HUES6 (cell line): ENCODE measurements at regions not wholly inside any gene's neighbourhood (a gene's known extent, or its start where the extent isn't known, plus 50 kb on each side); places are given as distances from the start of the nearest gene placed in this dataset.
"Not testable (repeated sequence)": the region's sequence is repeated elsewhere in the genome, so short reads cannot be mapped to it uniquely, and the experiment has no call there.

Experiments
- H3K27ac ChIP-seq: 2 replicates; pipeline ENCODE4 v1.7.0; 2013; ENCODE audit warnings: low read depth, mild to moderate bottlenecking, low read length, inconsistent platforms
- H3K27me3 ChIP-seq: 2 replicates; pipeline ENCODE4 v1.6.1; 2013; ENCODE audit warnings: low read length; ENCODE audit not compliant: control insufficient read depth, insufficient read depth
- H3K36me3 ChIP-seq: 2 replicates; pipeline ENCODE4 v1.6.1; 2013; ENCODE audit warnings: low read length; ENCODE audit not compliant: control insufficient read depth, insufficient read depth
- H3K4me1 ChIP-seq: 2 replicates; pipeline ENCODE4 v1.6.1; 2013; ENCODE audit warnings: low read length; ENCODE audit not compliant: control insufficient read depth, insufficient read depth
- H3K4me3 ChIP-seq: 2 replicates; pipeline ENCODE4 v1.5.1; 2013; ENCODE audit warnings: low read depth, low read length
- H3K9ac ChIP-seq: one replicate; pipeline ENCODE4 v1.6.1; 2013; ENCODE audit warnings: mild to moderate bottlenecking, low read length
- H3K9me3 ChIP-seq: 2 replicates; pipeline ENCODE4 v1.6.1; 2013; ENCODE audit warnings: low read depth, low read length; ENCODE audit not compliant: control insufficient read depth, insufficient read depth

DNA sequence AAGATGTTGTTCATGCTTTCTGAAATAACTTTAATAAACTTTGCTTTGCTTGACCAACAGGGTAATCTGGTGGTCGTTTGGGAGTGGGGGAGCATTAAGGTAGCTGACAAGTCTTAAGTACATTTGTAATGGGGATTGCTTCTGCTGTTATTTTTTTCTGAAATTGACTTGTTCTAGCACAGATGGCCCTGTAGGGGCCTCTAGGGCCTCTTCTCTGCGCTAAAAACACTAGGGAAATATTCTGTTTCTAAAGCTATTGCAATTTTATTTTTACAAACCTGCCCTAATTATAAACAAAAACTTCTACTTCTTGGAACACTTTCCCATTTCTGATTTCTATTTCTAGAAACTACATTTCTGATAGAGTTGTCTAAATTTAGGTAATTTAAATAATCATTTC is 191.3 kb upstream of the KCNJ3 start:
- H3K27ac ChIP-seq: no peak overlapping the region
- H3K27me3 ChIP-seq: no peaks in the 10 kb centered on the region
- H3K9ac ChIP-seq: no peak overlapping the region

DNA sequence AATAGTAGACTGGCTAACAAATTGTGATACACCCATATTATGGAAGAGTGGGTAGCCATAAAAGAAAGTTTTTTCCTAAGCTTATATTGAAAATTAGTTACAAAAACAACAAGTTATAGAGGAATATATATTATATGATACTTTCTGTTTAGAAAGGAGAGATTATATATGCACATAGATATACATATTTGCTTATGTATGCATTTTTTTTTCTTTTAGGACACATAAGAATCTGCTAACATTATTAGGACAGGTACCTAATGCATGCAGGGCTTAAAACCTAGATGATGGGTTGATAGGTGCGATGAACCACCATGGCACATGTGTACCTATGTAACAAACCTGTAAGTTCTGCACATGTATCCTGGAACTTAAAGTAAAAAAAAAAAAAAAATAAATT is 179.6 kb upstream of the KCNJ3 start:
- 0 out of 2 replicates have a peak, but pooled peaks cover 7% of the 10 kb centered on the region for H3K4me1 ChIP-seq
- H3K4me3 ChIP-seq: no peak overlapping the region
- H3K27ac ChIP-seq: no peak overlapping the region
- H3K9ac ChIP-seq: no peak overlapping the region
- H3K9me3 ChIP-seq: no peaks in the 10 kb centered on the region
- H3K36me3 ChIP-seq: no peaks in the 10 kb centered on the region
- H3K27me3 ChIP-seq: no peaks in the 10 kb centered on the region

More for the DNA sequence above, 191.3 kb upstream of the KCNJ3 start:
- Histone ChIP-seq H3K36me3 (no peaks in the 10 kb centered on the region), H3K9me3 (peaks cover 2% of the 10 kb centered on the region; the same call in 1 of the 2 replicates), H3K4me3 (no peak overlapping the region), H3K4me1 (no peaks in the 10 kb centered on the region)

DNA sequence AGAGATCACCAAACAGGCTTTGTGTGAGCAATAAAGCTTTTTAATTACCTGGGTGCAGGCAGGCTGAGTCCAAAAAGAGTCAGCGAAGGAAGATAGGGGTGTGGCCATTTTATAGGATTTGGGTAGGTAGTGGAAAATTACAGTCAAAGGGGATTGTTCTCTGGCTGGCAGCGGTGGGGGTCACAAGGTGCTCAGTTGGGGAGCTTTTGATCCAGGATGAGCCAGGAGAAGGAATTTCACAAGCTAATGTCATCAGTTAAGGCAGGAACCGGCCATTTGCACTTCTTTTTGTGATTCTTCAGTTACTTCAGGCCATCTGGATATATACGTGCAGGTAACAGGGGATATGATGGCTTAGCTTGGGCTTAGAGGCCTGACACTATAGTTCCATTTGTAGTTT is 177.5 kb upstream of the KCNJ3 start:
- not testable (repeated sequence) for H3K9me3 ChIP-seq, H3K4me1 ChIP-seq, H3K27ac ChIP-seq, H3K4me3 ChIP-seq, H3K36me3 ChIP-seq, H3K27me3 ChIP-seq, H3K9ac ChIP-seq

DNA sequence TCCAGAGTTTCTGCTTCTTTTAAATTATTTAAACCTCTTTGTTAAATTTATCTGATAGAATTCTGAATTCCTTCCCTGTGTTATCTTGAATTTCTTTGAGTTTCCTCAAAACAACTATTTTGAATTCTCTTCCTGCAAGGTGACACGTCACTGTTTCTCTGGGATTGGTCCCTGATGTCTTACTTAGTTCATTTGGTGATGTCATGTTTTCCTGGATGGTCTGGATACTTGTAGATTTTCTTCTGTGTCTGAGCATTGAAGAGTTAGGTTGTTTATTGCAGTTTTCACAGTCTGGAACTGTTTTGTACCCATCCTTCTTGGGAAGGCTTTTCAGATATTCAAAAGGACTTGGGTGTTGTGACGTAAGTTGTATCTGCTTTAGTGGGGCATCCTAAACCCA is 172.3 kb upstream of the KCNJ3 start:
- no peak overlapping the region for H3K4me3 ChIP-seq
- no peaks in the 10 kb centered on the region for H3K36me3 ChIP-seq
- no peaks in the 10 kb centered on the region for H3K9me3 ChIP-seq
- no peaks in the 10 kb centered on the region for H3K27me3 ChIP-seq
- H3K4me1 ChIP-seq: no peaks in the 10 kb centered on the region
- no peak overlapping the region for H3K9ac ChIP-seq
- H3K27ac ChIP-seq: no peak overlapping the region

DNA sequence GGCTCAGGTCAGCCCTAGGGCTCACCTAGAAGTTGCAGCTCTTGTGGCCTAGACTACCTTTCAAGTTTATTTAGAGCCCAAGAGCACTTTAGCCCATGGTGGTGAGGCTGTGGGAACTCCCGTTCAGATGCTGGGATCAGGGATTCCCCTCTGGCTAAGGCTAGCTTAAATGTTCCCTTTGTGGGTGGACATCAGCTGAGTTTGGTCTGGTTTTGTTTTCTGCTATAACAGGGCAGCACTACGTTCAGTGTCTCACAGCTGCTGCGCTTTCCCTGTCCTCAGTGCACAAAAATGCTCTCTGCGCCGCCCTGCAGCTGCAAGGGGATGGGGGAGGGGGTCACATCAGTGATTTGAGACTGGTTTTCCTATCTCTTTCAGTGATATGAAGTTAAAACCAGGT is 170.5 kb upstream of the KCNJ3 start:
- Histone ChIP-seq H3K4me1 (peaks cover 4% of the 10 kb centered on the region; the same call in 1 of the 2 replicates), H3K9ac (no peak overlapping the region), H3K4me3 (no peak overlapping the region), H3K27me3 (no peaks in the 10 kb centered on the region), H3K9me3 (no peaks in the 10 kb centered on the region), H3K27ac (no peak overlapping the region), H3K36me3 (no peaks in the 10 kb centered on the region)

DNA sequence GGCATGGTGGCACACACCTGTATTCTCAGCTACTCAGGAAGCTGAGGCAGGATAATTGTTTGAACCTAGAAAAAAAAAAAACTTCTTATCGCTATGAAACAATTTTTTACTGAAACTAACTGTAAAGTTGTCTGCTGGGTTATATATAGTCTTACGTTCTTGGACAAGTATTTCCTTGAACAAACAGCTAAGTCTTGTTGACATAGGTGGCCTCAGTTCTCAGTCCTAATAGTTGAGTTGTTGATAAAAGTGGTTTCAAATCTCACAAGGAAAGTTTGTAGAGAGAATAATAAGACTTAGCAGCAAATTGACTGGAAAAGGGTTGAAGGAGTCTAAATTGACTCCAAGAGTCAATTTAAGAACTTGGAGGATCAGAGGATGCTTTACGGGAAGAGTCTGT is 166.5 kb upstream of the KCNJ3 start:
- H3K4me1 ChIP-seq: peaks cover 10% of the 10 kb centered on the region
- H3K36me3 ChIP-seq: no peaks in the 10 kb centered on the region
- H3K27me3 ChIP-seq: no peaks in the 10 kb centered on the region
- no peak overlapping the region for H3K9ac ChIP-seq
- H3K4me3 ChIP-seq: no peak overlapping the region
- H3K9me3 ChIP-seq: 0 out of 2 replicates have a peak, but pooled peaks cover 3% of the 10 kb centered on the region
- H3K27ac ChIP-seq: no peak overlapping the region

DNA sequence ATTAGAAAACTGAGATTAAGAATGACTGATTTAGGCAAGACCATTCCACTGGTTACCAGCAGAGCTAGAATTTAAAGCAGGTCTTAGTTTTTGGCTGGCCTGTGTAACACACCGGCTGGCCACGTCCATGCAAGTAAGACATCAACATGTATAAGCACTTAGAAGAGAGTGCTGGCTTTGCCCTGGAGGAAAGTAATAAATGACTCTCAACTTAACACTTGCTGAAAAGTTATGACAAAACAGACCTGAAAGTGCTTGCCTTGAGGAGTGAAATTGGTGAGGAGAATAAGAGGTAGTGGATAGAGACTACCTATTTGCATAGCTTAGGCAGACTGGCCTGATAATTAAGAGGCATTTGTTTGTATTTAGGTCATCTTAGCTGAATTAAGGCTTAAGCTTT is 165.7 kb upstream of the KCNJ3 start:
- Histone ChIP-seq H3K4me3 (no peak overlapping the region), H3K27me3 (no peaks in the 10 kb centered on the region), H3K36me3 (no peaks in the 10 kb centered on the region), H3K9me3 (0 out of 2 replicates have a peak, but pooled peaks cover 3% of the 10 kb centered on the region), H3K27ac (no peak overlapping the region), H3K4me1 (peaks cover 10% of the 10 kb centered on the region), H3K9ac (no peak overlapping the region)

DNA sequence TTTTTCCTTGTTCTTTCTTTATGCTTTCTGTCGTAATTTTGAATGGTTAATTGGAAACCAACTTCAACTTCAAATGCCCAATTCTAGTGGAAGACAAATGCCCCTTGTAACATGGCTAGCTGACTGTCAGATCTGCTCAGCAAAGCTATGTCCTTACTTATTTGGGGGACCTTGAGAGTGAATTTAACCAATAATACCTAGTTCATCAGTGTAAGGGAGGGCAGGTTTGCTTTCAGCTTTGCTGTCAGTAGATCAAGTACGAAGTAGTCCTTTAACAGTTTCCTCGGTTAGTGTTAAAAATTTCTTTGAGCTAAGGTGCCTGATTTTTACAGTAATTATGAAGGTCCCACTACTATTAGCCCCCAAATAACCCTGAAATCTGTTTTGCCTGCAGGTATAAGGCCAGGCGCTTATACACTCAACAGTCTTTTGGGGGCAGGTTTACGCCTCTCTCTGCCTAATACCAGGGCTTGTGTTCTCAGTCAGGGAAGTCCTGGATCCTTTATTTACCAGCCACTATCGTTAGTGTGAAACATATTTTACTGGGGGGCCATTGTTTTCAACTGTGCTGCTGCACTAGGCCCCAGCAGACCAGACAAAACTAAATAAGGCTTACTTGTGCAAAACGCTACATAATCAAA is 165.1 kb upstream of the KCNJ3 start:
- Histone ChIP-seq H3K4me1 (peaks cover 10% of the 10 kb centered on the region), H3K9ac (no peak overlapping the region), H3K36me3 (no peaks in the 10 kb centered on the region), H3K9me3 (0 out of 2 replicates have a peak, but pooled peaks cover 3% of the 10 kb centered on the region), H3K4me3 (no peak overlapping the region), H3K27me3 (no peaks in the 10 kb centered on the region), H3K27ac (no peak overlapping the region)

DNA sequence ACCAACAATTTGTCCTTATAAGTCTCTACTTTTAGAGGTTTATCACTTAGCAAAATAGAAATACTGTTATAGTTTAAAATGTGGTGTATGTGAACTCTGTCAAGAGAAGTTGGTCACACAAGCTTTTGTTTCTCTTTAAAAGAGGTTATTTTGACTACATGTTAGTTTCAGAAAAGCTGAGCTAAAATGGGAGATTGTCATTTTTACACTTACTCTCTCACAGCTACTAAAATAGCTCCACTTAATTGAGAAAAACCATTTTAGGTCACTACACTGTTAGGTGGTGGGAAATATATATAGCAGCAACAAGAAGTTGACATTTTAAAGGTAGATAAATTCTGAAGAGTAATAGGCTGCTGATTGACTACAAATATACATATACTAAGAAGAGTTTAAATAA is 161.5 kb upstream of the KCNJ3 start:
- Histone ChIP-seq H3K9ac (no peak overlapping the region), H3K9me3 (0 out of 2 replicates have a peak, but pooled peaks cover 3% of the 10 kb centered on the region), H3K36me3 (no peaks in the 10 kb centered on the region), H3K4me1 (peaks cover 10% of the 10 kb centered on the region), H3K27ac (no peak overlapping the region), H3K27me3 (no peaks in the 10 kb centered on the region), H3K4me3 (no peak overlapping the region)

DNA sequence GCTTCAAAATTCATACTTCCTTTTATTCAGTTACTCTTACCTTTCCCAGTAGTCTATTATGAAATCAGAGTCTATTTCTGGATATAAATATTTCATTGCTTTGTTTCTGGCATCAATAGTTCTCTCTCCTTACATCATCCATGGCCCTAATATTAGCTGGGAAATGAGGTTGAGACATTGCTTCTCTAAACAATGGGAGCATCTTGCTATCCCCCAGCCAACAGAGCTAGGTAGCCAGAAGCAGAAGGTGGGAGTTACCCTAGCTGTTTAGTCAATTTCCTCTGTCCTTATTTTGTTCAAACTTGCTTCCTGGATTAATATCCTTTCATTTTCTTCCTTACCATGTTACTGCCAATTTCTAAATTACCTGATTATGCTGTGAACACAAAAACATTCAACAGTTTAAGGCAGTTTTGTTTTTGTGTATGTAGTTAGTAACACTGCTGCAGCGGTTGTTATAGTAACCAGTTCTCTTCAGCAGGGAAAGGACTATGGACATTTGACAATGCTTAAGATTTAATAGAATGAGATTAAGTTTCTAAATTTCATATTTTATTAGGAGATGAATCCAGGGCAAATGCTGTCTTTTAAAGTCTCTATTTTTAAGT is 160.5 kb upstream of the KCNJ3 start:
- Histone ChIP-seq H3K27ac (no peak overlapping the region), H3K9ac (no peak overlapping the region), H3K4me3 (no peak overlapping the region), H3K27me3 (no peaks in the 10 kb centered on the region), H3K4me1 (peaks cover 6% of the 10 kb centered on the region), H3K36me3 (no peaks in the 10 kb centered on the region), H3K9me3 (0 out of 2 replicates have a peak, but pooled peaks cover 3% of the 10 kb centered on the region)

DNA sequence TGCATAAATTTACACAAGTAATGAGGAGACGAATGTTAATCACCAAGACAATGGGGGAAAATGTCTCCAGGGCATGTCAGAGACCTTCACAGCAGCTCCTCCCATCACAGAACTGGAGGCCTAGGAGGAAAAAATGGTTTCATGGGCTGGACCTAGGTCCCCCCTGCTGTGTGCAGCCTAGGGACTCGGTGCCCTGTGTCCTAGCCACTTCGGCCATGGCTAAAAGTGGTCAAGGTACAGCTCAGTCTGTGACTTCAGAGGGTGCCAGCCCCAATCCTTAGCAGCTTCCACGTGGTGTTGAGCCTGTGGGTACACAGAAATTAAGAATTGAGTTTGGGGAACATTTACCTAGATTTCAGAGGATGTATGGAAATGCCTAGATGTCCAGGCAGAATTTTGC is 152.2 kb upstream of the KCNJ3 start:
- H3K4me1 ChIP-seq: no peaks in the 10 kb centered on the region
- H3K9ac ChIP-seq: no peak overlapping the region
- peaks cover 22% of the 10 kb centered on the region for H3K9me3 ChIP-seq
- H3K4me3 ChIP-seq: no peak overlapping the region
- H3K36me3 ChIP-seq: no peaks in the 10 kb centered on the region
- H3K27me3 ChIP-seq: no peaks in the 10 kb centered on the region
- no peak overlapping the region for H3K27ac ChIP-seq
